HG03039 (cell line): ENCODE measurements at regions not wholly inside any gene's neighbourhood (a gene's known extent, or its start where the extent isn't known, plus 50 kb on each side); places are given as distances from the start of the nearest gene placed in this dataset.

ENCODE experiments used
- ATAC-seq: cut with Tn5 transposase; IDR thresholded peaks from one replicate; pipeline ENCODE4 v1.9.1; 2021; ENCODE audit warnings: mild to moderate bottlenecking, moderate library complexity; ENCODE audit not compliant: unreplicated experiment

DNA sequence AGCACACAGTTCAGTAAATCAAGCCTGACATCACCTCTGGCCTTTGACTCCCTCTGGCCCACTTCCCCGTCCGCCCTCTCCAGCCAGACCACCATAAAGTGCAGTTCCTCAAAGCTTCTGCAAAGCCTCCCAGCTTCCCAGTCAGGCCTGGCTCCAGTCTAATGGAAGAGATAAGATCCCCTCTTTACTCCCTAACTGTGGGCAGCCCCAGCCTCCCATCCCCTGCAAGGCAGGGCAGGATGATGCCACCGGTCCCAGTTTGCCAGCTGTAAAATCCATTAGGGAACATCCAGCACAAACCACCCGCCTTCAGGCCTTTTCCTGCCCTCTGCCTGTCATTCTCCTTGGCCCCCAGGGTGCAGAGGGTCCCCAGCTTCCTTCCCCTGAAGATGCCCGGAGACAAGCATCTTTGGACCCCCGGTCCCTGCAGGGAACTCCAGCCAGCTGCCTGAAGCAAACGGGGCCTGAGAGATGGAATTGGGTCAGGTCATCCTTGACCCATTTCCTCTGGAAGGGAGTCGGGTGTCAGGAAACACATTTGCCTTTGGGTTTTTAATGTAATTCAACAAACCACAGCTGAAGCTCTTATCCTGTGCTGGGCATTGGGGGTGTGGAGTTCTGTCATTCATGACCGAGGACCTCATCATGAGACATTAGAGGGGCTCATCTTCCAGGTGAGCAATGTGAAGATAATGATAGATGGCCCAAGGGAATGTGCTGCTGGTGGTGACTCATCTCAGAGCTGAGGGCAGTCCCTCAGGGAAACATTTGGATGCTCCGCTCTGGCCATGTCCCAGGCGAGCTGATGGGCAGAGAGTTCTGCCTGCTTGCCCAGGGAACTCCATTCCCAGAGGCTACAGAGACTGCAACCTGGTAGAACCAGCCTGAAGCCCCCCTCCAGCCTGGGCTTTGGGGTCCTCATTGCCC lies 93.8 kb upstream of the CLMN start:
- no peak for ATAC-seq

DNA sequence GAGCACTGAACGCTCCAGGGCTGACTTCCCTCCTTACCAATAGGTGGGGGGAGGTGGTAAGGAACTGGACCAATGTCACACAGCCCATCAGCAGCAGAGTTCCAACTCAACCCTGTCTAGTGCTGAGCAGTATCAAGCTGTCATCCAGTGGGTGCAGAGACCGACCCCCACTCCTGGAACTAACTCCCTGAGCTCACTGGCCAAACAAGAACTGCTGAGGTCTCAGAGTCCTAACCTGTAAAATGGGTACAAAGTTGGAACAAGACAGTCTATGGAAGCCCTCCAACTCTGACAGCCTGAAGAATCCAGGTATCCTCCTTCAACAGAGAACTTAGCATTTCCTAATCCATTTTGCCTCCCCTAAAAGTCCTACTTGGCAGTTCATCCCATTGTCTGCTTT lies 91.1 kb upstream of the CLMN start:
- no peak for ATAC-seq

GRCh38 chr14:95409477-95410272 lies 90.0 kb upstream of the CLMN start:
- ATAC-seq = no peak

- ATAC-seq = no peak
These were observed 89.2 kb upstream of the CLMN start for GRCh38 chr14:95408731-95409476.

- ATAC-seq = no peak
These were observed 87.6 kb upstream of the CLMN start for GRCh38 chr14:95407354-95407753.

DNA sequence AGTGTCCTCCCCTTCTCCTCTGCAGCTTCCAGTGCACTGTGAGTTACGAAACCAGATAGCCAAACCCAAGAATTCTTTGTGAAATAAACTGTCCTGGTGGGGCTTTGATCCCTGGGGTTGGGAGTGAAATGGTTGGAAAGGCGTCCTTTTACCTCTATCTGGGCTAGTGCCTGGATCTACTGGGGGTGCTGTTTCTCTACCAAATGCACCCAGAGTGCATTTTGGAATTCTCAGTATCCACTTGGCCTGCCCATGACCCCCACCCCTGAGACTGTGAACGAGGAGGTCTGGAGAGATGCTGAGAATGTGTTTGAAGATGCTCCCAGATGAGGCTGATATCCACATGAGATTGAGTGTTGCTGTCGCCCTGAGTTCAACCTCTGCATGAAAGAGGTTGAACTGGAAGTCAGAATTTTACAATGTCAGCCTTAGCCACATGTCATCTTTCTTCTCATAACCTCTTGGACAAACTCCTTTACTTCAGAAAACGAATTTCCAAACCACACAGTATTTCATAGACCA lies 87.1 kb upstream of the CLMN start:
- no peak for ATAC-seq

- no peak for ATAC-seq
These were observed 84.9 kb upstream of the CLMN start for GRCh38 chr14:95404583-95404982.

- no peak for ATAC-seq
These were observed 82.9 kb upstream of the CLMN start for GRCh38 chr14:95402578-95402977.

DNA sequence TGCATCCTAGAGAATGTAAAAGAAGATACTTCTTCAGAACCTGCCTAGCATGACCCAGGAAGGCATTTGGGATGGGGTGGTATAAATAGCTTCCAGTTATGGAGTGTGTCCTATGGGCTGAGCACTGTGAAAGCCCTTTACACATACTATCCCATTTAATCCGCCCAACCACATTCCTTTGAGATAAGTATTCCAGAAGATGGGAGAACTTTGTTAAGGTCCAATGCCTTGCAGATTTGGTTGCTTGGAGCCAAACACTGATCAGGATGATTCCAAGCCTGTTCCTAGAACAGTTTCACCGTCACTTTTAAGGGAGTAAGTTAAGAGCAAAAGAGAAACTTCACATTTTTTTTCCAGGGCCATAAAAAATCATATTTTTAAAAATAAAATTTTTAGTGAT lies 82.5 kb upstream of the CLMN start:
- no peak for ATAC-seq

GRCh38 chr14:95398630-95399547 lies 79.2 kb upstream of the CLMN start:
- ATAC-seq = no peak

DNA sequence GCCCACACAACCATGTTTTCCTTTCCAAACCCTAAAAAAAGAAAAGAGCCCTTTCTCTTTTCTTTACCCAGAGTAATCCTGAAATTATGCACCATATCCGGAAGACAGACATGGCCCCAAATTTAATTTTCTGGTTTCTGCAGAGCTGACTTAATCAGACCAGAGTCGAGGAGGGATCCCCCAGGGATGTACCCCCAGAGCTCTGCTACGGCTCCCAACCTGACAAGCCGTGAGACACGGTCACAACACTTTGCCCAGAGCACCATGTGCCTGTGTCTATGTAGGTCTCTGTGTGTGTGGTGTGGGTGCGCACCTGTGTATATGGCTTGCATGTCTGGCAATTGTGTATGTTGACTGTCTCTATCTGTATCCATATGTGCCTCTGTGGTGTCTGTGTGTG lies 77.6 kb upstream of the CLMN start:
- ATAC-seq = no peak

- no peak for ATAC-seq
These were observed 76.5 kb upstream of the CLMN start for GRCh38 chr14:95396221-95396620.

- ATAC-seq = no peak
These were observed 75.5 kb upstream of the CLMN start for GRCh38 chr14:95395098-95395737.

DNA sequence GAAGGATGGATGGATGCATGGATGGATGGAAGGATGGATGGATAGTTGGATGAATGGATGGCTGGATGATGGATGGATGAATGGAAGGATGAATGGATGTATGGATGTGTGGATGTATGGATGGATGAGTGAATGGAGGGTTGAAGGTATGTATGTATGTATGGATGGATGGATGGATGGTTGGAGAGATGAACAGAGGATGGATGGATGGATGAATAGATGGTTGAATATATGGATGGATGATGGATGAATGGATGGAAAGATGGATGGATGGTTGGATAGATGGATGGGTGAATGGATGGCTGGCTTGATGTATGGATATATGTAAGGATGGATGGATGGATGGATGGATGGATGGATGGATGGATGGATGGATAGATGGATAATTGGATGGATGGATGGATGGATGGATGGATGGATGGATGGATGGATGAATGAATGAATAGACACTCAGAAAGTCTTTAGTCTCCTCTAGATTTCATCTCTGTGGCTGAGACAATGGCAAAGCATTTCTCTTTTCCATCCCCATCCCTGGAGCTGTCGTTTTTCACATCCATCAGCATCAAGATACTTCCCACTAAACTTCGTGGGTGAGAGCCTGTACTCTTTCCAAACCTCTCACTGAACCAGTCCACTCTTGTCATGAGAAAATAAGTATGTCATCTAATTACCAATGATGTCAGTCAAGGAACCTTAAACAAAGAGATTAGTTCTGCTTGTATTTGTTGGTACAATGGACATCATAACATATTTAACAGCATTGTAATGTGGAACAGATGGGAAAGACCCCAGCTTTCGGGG lies 74.8 kb upstream of the CLMN start:
- no peak for ATAC-seq

- no peak for ATAC-seq
These were observed 73.1 kb upstream of the CLMN start for GRCh38 chr14:95392841-95393240.

- no peak for ATAC-seq
These were observed 71.6 kb upstream of the CLMN start for GRCh38 chr14:95391331-95391730.

- ATAC-seq = no peak
These were observed 69.8 kb upstream of the CLMN start for GRCh38 chr14:95389471-95390011.

DNA sequence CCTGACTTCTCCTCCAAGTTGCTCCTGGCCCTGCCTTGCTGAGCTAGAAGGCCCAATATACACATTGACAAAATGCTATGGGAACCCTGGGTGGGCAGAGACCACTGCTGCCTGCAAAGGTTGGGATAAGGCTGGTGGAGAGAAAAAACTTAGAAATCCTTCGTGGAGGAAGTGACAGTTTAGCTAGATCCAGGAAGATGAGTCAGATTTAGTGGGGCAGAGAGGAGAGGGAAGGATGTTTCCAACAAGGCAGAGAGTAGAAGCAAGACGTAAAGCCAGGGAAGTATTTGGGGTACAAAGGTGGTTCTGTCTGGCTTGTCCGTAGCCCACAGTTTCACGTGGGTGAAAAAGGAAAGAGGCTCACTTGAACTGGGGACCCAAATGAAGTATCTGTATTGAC lies 69.0 kb upstream of the CLMN start:
- ATAC-seq = no peak
